Peyer's patch (tissue), 4 donors: ENCODE measurements at regions not wholly inside any gene's neighbourhood (a gene's known extent, or its start where the extent isn't known, plus 50 kb on each side); places are given as distances from the start of the nearest gene placed in this dataset.

ENCODE experiments used
- CTCF ChIP-seq, 6 experiments: fragments of 450-650 bp in 4 of 6; fragments of 200-600 bp in 2 of 6; sonication (generic) in 1 of 6; IDR thresholded peaks; one replicate each; pipeline ENCODE4 v1.5.1; 2017 to 2019; ENCODE audit warnings: antibody characterized with exemption in 6 of 6, mild to moderate bottlenecking in 3 of 6, moderate library complexity in 1 of 6
- POLR2A ChIP-seq, 2 donors: fragments of 450-650 bp; IDR thresholded peaks; one replicate each; pipeline ENCODE4 v1.5.1; 2017; ENCODE audit warnings: antibody characterized with exemption in 2 of 2, mild to moderate bottlenecking in 2 of 2, moderate library complexity in 2 of 2

- TF ChIP-seq POLR2A (IDR thresholded peaks at IDR 0.05) (no peak), CTCF (IDR thresholded peaks at IDR 0.05) (no peak)
Measured at GRCh38 chr3:24943961-24944360, 449.3 kb upstream of the THRB start.
